K562 (cell line): ENCODE measurements at regions not wholly inside any gene's neighbourhood (a gene's known extent, or its start where the extent isn't known, plus 50 kb on each side); places are given as distances from the start of the nearest gene placed in this dataset.

Experiments
- POLR3G ChIP-seq: IDR thresholded peaks from 2 replicates; pipeline ENCODE4 v1.6.1; 2011; ENCODE audit not compliant: insufficient read length, insufficient replicate concordance; ENCODE audit errors: extremely low read depth
- REST ChIP-seq, 2 experiments: fragments of 450-650 bp; formaldehyde crosslinking in 1 of 2; IDR thresholded peaks; 2 replicates each; pipeline versions ENCODE4 v1.4.0 to v1.6.1; 2014 to 2020; ENCODE audit warnings: mild to moderate bottlenecking in 2 of 2, borderline replicate concordance in 1 of 2, low read depth in 1 of 2

- TF ChIP-seq POLR3G (no peak), REST (IDR thresholded peaks at IDR 0.05; ENCODE audit: borderline replicate concordance) (peak; percentile 90), REST (CRISPR knock-in tag; IDR thresholded peaks at IDR 0.05; ENCODE audit: low read depth) (no peak)
- TF ChIP-seq, all 486 proteins: peak for 3
Observed at GRCh38 chr18:30754846-30755245, 287.7 kb downstream of the DSC3 start (continued).
